ENCODE measurements at regions not wholly inside any gene's neighbourhood (a gene's known extent, or its start where the extent isn't known, plus 50 kb on each side); places are given as distances from the start of the nearest gene placed in this dataset.

GRCh38 chr6:122877302-122877701, 88.2 kb downstream of the SMPDL3A start:
- Histone ChIP-seq H3K27me3 (ENCODE audit: insufficient read depth) (no peaks in the 10 kb centered on the region), H3K4me1 (ENCODE audit: insufficient read depth) (peaks cover 5% of the 10 kb centered on the region), H3K4me3 (no peak overlapping the region), H3K4me2 (no peak overlapping the region), H3K79me2 (replicated peaks; ENCODE audit: insufficient read depth) (no peaks in the 10 kb centered on the region), H3K36me3 (ENCODE audit: insufficient read depth) (no peaks in the 10 kb centered on the region), H2AFZ (no peak overlapping the region), H3K27ac (ENCODE audit: low read depth) (no peak overlapping the region), H3F3A (replicated peaks; ENCODE audit: low read depth) (no peaks in the 10 kb centered on the region), H4K20me1 (replicated peaks; ENCODE audit: insufficient read depth) (no peaks in the 10 kb centered on the region), H3K9me2 (ENCODE audit: insufficient read depth) (no peaks in the 10 kb centered on the region)
- peaks cover 2% of the 10 kb centered on the region for H3K27me3 Mint-ChIP-seq (ENCODE audit: insufficient read depth, low read depth, poor library complexity)
- no peak for TF ChIP-seq ZNF331 (CRISPR knock-in tag; IDR thresholded peaks at IDR 0.05; ENCODE audit: low read depth)
- no peak for TF ChIP-seq CTCF (conservative IDR thresholded peaks at IDR 0.05; ENCODE audit: low read depth in 2 of 2)
- TF ChIP-seq, protein P1, sequence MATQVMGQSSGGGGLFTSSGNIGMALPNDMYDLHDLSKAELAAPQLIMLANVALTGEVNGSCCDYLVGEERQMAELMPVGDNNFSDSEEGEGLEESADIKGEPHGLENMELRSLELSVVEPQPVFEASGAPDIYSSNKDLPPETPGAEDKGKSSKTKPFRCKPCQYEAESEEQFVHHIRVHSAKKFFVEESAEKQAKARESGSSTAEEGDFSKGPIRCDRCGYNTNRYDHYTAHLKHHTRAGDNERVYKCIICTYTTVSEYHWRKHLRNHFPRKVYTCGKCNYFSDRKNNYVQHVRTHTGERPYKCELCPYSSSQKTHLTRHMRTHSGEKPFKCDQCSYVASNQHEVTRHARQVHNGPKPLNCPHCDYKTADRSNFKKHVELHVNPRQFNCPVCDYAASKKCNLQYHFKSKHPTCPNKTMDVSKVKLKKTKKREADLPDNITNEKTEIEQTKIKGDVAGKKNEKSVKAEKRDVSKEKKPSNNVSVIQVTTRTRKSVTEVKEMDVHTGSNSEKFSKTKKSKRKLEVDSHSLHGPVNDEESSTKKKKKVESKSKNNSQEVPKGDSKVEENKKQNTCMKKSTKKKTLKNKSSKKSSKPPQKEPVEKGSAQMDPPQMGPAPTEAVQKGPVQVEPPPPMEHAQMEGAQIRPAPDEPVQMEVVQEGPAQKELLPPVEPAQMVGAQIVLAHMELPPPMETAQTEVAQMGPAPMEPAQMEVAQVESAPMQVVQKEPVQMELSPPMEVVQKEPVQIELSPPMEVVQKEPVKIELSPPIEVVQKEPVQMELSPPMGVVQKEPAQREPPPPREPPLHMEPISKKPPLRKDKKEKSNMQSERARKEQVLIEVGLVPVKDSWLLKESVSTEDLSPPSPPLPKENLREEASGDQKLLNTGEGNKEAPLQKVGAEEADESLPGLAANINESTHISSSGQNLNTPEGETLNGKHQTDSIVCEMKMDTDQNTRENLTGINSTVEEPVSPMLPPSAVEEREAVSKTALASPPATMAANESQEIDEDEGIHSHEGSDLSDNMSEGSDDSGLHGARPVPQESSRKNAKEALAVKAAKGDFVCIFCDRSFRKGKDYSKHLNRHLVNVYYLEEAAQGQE (IDR thresholded peaks at IDR 0.05; ENCODE audit: unreplicated experiment), result no peak
- TF ChIP-seq, protein P2, sequence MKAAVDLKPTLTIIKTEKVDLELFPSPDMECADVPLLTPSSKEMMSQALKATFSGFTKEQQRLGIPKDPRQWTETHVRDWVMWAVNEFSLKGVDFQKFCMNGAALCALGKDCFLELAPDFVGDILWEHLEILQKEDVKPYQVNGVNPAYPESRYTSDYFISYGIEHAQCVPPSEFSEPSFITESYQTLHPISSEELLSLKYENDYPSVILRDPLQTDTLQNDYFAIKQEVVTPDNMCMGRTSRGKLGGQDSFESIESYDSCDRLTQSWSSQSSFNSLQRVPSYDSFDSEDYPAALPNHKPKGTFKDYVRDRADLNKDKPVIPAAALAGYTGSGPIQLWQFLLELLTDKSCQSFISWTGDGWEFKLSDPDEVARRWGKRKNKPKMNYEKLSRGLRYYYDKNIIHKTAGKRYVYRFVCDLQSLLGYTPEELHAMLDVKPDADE (IDR thresholded peaks at IDR 0.05), result no peak
- no peak for TF ChIP-seq STAT1 (IDR thresholded peaks at IDR 0.05; ENCODE audit: unreplicated experiment)
- no peak for TF ChIP-seq NANOG (IDR thresholded peaks at IDR 0.05; ENCODE audit: borderline replicate concordance)
- TF ChIP-seq EZH2 (IDR thresholded peaks at IDR 0.05; ENCODE audit: low read depth, unreplicated experiment), result no peak
- no peak for TF ChIP-seq CREB1 (CRISPR knock-in tag; IDR thresholded peaks at IDR 0.05; ENCODE audit: low read depth)
- no peak for TF ChIP-seq POLR2AphosphoS5 (IDR thresholded peaks at IDR 0.05; ENCODE audit: low read depth)
- no peak for TF ChIP-seq JUNB (IDR thresholded peaks at IDR 0.05; ENCODE audit: unreplicated experiment)
- TF ChIP-seq ZNF462 (CRISPR knock-in tag; IDR thresholded peaks at IDR 0.05), result no peak
- no peak for TF ChIP-seq EZH2phosphoT487 (IDR thresholded peaks at IDR 0.05; ENCODE audit: unreplicated experiment)
- no peak for TF ChIP-seq ZNF114 (CRISPR knock-in tag; IDR thresholded peaks at IDR 0.05)
- DNase-seq (ENCODE audit: low spot score), result no peak
- peaks cover 1% of the 10 kb centered on the region; the same call in 1 of the 3 replicates for H3K9me3 Mint-ChIP-seq
- H3K27ac Mint-ChIP-seq, result no peak overlapping the region
- H3K36me3 Mint-ChIP-seq (ENCODE audit: low read depth), result no peaks in the 10 kb centered on the region
- no peak for ATAC-seq
- H3K4me3 Mint-ChIP-seq, result no peak overlapping the region
- peaks cover 11% of the 10 kb centered on the region; the same call in 2 of the 3 replicates for H3K4me1 Mint-ChIP-seq
